HTR-8/SVneo (cell line): ENCODE measurements at regions not wholly inside any gene's neighbourhood (a gene's known extent, or its start where the extent isn't known, plus 50 kb on each side); places are given as distances from the start of the nearest gene placed in this dataset.
"Not testable (repeated sequence)": the region's sequence is repeated elsewhere in the genome, so short reads cannot be mapped to it uniquely, and the experiment has no call there.

Experiments used
- DNase-seq: peaks from one replicate; pipeline ENCODE4 v3.0.0; 2011; ENCODE audit warnings: low spot score, mixed read lengths; ENCODE audit not compliant: insufficient read length
- FAIRE-seq: peaks from 2 replicates; lab custom pipeline; 2011; peaks lifted over from hg19 to GRCh38; lab: Jason Lieb, UNC

DNA sequence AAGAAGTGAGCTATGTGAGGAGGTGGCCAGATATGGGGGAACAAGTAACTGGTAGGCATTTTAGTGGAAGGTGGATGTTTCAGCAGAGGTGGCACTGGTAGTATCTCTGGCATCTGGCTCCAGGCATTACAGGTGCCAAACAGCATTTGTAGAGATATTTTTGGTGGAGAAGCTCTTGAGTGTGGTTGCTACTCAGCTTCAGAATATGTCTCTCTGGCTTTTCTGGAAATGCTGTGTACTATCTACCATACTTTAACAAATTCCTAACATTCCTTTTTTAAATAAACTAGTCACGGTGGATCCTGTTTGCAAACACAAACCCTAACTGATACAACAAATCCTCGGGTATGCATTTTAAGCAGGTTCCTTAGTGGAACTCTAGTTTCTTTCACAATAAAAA lies 128.0 kb downstream of the BARX2 start:
- DNase-seq (no peak), FAIRE-seq (no peak)

DNA sequence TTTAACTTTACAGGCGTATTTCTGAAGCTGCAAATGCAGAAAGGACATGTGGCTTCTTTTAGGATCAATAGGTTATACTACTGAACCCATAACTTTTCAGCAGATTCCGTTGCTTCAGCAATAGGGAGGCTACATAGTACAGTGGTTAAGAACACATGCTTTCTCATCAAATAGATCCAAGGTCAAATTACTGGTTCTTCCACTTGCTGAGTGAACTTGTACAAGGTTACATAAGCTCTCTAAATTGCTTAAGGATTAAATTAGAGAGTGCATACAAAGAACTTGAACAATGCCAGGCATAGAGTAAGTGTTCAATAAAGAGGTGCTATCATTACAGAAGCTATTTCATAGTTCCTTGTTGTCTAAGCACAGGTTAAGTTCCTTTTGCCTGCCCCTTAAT lies 129.6 kb downstream of the BARX2 start:
- FAIRE-seq: no peak

DNA sequence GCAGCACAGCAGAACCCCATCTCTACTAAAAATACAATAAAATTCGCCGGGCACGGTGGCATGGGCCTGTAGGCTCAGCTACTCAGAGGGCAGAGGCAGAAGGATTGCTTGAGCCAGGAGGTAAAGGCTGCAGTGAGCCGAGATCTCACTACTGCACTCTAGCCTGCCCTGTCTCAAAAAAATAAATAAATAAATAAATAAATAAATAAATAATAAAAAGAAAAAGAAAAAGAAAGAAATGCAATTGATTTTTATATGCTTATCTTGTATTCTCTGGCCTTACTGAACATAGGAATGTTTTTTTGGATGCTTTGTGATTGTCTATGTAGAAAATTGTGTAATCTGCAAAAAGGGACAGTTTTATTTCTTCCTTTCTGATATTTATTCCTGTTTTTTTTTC lies 132.5 kb downstream of the BARX2 start:
- no peak for DNase-seq
- no peak for FAIRE-seq

More for the DNA sequence above, 129.6 kb downstream of the BARX2 start:
- no peak for DNase-seq

DNA sequence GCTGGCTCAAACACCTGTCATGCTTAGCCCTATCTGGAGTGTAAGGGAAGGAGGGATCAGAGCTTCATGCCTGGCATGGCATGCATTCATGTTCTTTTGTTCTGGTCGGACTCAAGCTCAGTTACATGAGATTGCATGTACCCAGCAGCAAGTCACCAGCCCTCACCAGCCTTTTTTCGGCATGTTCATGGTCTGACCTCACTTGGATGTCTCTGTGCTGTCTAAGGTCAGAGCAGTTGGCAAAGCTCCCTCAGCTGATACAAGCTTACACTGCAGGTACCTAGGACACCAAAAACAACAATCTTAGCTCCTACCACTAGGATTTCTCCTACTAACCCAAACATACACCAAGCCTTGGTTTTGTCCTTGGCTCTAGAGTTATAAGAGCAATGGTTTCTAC lies 152.6 kb downstream of the BARX2 start:
- FAIRE-seq: no peak
- DNase-seq: no peak

DNA sequence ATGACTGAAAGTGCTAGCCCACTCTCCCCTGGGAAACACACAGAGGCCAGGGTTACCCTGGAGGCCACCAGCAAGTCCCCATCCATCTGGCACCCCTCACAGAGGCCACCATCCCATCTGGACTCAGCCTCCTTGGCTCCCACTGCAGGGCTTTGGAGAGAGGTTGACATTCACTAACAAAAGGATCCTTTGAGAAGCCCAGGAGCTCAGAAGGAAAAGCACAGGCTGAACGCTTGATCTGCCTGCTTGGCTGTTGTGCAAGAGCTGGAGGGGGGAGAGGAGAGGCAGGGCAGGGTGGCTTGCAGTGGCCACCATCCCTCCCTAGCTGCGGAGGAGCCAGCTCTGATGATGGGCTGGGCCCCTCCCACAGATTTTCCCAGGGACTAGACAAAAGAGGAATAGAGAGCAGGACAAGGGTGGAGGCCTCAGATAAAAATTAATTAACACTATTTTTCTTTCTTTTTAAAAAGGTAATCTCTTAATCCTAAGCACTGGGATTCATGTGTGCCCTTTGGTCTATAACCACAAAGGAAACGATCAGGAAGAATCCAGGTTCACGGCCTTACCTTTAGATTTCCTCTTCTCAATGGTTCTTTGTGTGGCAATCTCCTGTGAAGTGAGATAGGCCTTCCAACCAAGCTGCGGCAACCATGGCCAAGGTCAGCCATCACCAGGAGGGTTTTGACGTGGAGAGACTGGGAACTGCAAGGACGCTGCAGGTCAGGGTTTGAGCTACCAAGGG lies 154.7 kb downstream of the BARX2 start:
- no peak for FAIRE-seq
- no peak for DNase-seq

DNA sequence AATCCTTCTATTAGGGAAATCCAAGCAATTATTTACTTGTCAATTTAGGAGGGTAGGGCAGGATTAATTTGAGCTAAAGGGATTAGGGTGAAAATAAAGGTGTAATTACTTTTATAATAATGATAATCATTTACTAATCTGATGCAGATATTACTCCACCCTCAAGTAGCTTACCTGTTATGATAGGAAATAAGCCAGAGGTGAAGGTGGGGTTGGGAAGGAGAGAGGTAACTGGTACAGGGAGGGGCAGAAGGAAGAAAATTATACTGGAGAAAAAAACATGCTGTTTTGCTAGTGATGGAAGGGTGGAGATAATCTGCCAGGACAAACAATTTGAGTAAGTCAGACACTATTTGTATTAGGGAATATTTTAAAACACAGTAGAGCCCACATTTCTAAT lies 157.7 kb downstream of the BARX2 start:
- no peak for DNase-seq
- no peak for FAIRE-seq

DNA sequence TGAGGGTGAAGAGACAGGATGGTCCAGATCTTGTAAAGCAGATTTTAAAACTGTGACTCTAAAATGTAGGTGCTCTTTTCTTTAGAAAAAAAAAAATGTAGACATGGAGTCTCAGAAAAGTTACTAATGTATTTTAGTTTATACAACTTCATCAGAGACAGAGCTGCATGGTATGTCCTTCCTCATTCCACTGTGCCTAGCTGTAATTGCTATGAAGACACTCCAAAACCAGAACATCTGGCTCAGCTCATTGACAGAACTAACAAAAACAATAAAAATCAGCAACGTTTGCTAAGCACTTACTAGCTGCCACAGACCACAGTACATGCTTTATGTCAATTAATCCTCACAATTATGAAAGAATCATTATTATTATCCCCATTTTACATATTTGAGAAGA lies 160.7 kb downstream of the BARX2 start:
- DNase-seq (no peak), FAIRE-seq (no peak)

DNA sequence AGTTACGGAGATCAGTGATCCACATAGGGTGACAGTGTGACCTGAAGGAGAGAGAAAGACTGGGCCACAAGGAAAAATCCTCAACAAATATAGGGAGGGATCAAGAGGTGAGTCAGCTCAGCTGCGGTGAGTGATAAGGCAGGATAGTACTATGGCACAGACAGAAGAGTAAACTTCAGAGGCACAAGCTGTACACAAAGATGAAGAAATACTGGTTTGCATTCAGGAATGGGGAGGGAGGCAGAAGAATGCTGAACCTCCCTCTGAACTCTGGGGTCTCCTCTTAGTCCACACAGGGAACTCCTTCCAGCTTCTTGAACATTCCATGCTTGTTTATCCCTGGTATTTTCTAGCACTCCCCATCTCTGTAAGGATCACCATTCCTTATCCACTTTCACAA lies 162.7 kb downstream of the BARX2 start:
- FAIRE-seq (no peak), DNase-seq (no peak)

DNA sequence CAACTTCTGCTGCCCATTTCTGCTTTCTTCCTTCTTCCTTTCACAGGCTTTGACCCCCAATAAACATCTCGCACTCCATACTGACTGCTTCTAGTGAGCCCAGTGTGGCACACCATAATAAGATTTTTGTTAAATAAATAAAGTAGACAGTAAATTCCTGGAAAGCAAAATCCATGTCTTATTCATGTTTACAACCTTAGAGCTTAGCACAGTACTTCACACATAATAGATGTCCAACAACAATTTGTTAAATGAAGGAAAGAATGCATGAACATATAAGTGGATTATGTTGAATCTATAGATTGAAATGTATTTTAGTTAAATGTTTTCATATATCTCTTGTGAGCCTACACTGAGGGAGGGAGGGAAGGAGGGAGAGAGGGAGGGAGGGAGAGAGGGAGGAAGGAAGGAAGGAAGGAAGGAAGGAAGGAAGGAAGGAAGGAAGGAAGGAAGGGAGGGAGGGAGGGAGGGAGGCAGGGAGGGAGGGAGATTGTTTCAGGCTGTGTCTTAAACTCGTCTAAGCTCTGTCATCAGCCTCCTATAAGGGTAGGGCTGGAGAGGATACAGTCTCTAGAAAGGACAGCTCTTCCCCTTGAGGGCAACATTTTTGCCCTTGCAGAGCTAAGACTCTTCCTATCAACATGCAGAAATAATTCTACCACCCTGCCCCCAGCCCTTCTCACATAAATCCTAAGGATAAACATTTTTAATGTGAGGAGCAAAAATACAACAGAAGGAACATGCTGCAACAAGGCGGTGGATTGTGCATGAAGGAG lies 168.1 kb downstream of the BARX2 start:
- FAIRE-seq: no peak
- no peak for DNase-seq

DNA sequence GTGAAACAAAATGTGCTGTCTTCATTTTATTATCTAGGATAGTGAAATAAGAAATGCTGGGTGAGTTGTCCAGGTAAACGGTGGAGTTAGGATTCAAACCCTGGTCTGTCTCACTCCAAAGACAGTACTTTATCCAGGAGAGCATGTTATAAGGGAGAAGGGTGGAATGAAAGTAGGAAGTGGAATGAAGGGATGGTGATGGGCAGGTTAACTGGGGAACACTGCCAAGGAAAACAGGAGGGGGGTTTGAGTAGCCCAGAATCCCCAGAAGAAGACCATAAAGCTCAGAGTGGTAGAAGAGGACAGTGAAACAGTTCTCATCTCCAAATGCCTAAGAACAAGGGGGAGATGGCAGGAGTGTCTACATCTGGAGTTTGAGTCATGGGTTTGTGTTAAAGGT lies 169.0 kb downstream of the BARX2 start:
- FAIRE-seq: no peak

DNA sequence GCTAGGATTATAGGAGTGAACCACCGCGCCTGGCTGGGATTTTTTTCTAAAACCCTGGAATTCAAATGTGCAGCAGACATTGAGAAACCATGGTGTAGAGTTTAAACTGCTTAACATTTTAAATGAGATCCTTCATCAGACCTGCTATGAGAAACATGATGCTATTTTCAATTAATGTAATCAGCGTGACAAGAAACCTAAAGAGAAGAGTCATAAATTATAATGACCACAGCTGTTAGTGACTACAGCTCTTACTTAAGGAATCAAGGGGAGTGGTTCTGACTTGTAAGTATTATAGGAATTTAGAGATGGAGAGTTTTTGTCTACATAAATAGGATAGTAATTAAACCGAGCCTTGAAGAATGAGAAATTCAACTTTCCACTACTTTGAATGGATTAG lies 170.6 kb downstream of the BARX2 start:
- DNase-seq (no peak), FAIRE-seq (no peak)

More for the DNA sequence above, 169.0 kb downstream of the BARX2 start:
- no peak for DNase-seq

DNA sequence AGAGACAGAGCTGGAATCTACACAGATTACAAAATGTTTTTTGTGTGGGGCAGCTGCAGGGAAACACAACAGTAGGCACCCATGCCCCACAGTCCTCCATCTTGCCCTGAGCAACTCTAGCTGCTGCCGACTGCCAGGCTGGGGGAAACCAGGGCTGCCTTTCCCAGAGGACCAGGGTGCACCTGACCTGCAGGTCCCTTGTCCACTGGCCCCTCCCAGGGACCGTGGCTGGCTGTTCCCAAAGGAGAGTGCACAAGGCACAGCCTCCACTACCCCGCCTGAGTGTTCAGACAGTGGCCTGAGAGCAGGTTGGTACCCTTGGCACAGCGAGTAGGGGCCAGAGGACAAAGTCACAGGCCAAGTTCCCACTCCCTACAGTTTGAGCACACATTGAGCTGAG lies 181.8 kb downstream of the BARX2 start:
- FAIRE-seq: no peak
- DNase-seq: no peak

DNA sequence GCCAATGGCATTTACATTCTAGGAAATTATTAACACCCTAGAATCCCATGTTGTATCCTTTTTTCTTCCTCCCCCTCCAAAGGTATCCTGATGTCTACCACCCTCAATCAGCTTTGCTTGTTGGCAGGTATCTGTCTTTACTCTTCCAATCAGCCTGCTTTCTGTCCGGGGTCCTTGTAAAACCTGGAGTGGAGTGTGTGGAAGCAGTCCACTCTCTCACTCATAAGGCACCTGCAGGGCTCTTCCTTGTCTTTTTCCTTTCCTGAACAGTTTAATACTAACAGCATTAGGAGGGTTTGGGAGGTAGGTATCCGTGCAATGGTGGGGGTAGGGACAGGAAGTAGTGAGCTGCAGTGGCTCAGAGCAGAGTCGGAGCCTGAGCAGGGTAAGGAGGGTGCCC lies 193.4 kb downstream of the BARX2 start:
- DNase-seq (no peak), FAIRE-seq (no peak)

DNA sequence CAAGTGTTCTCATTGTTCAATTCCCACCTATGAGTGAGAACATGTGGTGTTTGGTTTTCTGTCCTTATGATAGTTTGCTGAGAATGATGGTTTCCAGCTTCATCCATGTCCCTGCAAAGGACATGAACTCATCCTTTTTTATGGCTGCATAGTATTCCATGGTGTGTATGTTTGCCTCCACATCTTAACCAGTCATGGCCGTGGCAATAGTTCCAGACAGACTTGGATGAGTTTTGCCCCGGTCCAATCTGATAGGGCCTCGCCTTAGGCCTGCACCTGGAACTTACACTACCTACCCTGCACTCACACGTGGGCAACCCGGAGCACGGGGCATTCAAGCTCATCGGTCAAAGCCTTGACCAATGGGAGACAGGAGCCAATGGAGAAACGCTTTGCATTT lies 197.0 kb downstream of the BARX2 start:
- DNase-seq, FAIRE-seq: not testable (repeated sequence)

DNA sequence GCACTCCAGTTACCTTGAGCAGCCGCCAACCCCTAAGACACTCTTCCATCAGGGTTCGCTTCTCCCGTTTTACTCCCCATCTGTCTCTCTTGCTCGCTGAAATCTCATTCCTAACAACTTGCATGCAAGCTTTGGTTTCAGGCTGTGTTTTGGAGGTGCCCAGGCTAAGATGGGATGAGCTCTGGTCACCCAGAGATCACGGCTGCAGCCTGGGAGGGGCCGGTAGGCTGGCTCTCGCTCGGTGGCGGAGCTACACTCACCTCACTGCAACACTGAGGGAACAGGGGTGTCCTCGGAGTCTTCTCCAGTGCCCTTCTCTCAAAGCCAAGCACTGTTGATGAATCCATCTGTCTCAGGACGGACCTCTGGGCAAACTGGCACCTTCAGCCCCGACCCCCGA lies 197.5 kb downstream of the BARX2 start:
- DNase-seq: no peak

DNA sequence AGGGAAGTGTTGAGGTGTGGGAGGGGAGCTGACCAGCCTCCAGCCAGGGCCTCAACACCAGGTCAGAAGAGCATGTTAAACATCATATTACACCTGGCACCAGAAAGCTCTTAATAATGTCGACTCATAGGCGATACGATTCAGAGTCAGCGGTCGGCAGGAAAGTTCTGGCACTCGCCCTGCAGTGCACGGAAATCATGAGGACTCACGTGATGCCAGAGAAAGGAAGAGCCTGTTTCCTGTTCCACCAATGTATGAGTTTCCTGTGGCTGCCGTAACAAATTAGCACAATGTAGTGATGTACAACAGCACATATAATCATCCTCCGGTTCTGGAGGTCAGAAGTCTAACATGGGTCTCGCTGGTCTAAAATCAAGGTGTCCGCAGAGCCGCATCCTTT lies 198.8 kb downstream of the BARX2 start:
- DNase-seq (no peak), FAIRE-seq (no peak)

More for the DNA sequence above, 197.5 kb downstream of the BARX2 start:
- no peak for FAIRE-seq

DNA sequence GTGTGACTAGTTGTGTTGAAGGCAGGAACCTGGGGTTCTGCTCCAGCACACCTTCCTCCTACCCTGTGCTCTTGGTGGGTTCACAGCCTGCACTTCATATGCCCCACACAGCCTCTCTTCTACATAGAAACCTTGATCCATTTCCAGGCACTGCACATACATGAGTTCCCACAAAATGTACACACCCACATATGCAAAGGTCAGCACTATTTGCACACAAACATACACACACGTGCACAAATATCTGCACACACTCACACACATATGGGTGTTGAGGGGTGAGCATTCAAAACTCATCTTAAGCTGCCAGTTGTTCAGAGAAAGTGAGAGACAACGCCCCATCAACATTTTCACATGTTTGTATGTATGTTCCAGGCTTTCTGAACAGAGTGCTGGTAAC lies 201.0 kb downstream of the BARX2 start:
- DNase-seq (no peak), FAIRE-seq (no peak)

DNA sequence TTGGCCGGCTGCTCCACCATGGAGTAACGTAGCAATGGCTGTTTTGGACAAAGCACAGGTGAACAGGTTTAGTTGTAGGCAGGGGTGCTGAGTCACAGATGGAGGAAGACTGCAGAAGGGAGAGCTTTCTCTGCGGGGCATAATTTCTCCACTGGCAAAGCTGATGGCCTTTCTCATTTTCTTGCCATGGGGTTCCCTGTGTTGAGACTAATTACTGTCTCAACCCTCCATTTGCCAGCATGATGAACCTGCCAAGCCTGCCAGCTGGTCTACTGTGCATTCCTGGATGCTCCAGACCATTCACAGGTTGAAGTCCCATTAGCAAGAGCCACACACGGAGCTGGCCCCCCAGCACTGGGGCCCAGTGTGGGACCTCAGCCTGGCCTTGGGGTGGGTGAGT lies 202.4 kb downstream of the BARX2 start:
- no peak for FAIRE-seq

DNA sequence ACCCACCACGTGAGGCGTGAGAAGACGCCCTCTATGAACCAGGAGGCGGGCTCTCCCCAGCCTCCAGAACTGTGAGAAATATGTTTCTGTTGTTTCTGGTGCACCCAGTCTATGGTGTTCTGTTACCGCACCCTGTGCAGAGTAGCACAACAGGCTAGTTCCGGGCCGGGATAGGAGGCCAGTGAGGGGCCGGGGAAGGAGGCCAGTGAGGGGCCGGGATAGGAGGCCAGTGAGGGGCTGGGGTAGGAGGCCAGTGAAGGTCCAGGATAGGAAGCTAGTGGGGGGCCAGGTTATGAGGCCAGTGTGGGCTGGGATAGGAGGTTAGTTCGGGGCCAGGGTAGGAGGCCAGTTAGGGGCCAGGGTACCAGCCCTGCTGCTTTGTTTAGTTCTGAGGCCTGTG lies 204.6 kb downstream of the BARX2 start:
- no peak for DNase-seq
- FAIRE-seq: no peak

More for the DNA sequence above, 202.4 kb downstream of the BARX2 start:
- DNase-seq: no peak

DNA sequence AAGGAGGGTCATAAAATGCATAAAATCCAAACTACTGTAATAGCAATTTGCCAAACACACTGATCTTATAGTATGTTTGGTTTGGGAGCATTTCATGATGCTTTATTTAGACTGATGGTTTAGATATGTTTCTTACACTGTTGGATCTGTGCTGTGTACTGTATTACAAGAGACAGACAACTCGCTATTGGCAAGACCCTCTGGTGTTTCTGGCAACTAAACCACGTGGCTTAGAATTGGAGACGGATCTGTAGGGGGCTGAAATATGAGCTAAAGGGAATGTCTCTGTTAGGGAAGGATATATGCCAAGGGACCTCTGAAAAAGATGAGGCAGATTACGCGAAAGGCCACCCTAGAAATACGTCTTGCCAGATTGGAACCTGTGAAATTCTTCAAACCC lies 208.7 kb downstream of the BARX2 start:
- DNase-seq (no peak), FAIRE-seq (no peak)

DNA sequence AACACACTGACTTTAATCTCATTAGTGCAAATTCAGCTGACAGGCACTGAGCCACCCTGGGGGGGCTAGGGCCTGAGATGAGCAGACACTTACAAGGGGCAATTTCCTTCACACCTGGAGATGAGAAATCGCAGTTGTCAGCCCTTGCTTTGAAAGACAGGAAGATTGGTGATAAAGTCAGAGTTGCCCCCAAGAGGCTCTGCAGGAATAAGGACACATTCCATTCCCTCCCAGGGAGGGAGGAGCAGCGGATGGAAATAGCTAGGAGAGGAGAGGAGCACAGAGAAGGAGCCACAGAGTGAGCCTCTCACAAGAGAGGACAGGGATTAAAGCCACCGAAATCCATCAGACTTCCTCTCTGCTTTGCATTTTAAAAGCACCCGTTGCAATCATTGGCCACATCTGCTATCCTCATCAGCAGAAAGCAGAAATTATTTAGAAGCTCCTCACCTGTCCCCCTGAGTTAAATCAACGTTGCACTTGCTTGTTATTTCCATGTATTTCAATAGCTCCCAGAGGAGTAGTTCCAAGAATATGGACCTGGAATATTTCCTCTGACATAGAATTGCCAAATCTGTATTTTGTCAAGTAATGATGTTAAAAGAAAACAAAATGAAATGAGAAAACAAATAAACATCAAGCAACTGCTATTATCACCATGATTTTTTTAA lies 213.7 kb downstream of the BARX2 start:
- no peak for FAIRE-seq
- DNase-seq: no peak
